Smooth muscle cell (in vitro differentiated cells): ENCODE measurements at regions not wholly inside any gene's neighbourhood (a gene's known extent, or its start where the extent isn't known, plus 50 kb on each side); places are given as distances from the start of the nearest gene placed in this dataset.
"Not testable (repeated sequence)": the region's sequence is repeated elsewhere in the genome, so short reads cannot be mapped to it uniquely, and the experiment has no call there.

ENCODE experiments used
- DNase-seq: peaks from one replicate; lab custom pipeline; 2025; ENCODE audit not compliant: unreplicated experiment; lab: John Stamatoyannopoulos, UW
- H2AFZ ChIP-seq: fragments of 200-600 bp; sonication (generic); 2 replicates; pipeline ENCODE4 v1.6.0; 2016; ENCODE audit warnings: antibody characterized with exemption, low read depth, mild to moderate bottlenecking
- H3F3A ChIP-seq: fragments of 200-600 bp; sonication (generic); 2 replicates; pipeline ENCODE4 v1.6.0; 2017; ENCODE audit warnings: antibody characterized with exemption, low read depth
- H3K27ac ChIP-seq: fragments of 200-600 bp; sonication (generic); 2 replicates; pipeline ENCODE4 v1.5.1; 2016; ENCODE audit warnings: low read depth, mild to moderate bottlenecking
- H3K27me3 ChIP-seq: fragments of 200-600 bp; sonication (generic); 2 replicates; pipeline ENCODE4 v1.6.1; 2016; ENCODE audit warnings: low read depth, mild to moderate bottlenecking
- H3K36me3 ChIP-seq: fragments of 200-600 bp; sonication (generic); 2 replicates; pipeline ENCODE4 v1.5.1; 2016; ENCODE audit warnings: low read depth
- H3K4me1 ChIP-seq: fragments of 200-600 bp; sonication (generic); 2 replicates; pipeline ENCODE4 v1.5.1; 2016; ENCODE audit warnings: low read depth
- H3K4me2 ChIP-seq: fragments of 200-600 bp; sonication (generic); 2 replicates; pipeline ENCODE4 v1.6.0; 2016; ENCODE audit warnings: mild to moderate bottlenecking
- H3K4me3 ChIP-seq: fragments of 200-600 bp; sonication (generic); 2 replicates; pipeline ENCODE4 v1.5.1; 2016; ENCODE audit warnings: mild to moderate bottlenecking
- H3K79me2 ChIP-seq: fragments of 200-600 bp; sonication (generic); 2 replicates; pipeline ENCODE4 v1.6.0; 2016; ENCODE audit warnings: low read depth, mild to moderate bottlenecking
- H3K9ac ChIP-seq: fragments of 200-600 bp; sonication (generic); 2 replicates; pipeline ENCODE4 v1.6.0; 2016; ENCODE audit warnings: low read depth
- H3K9me3 ChIP-seq: fragments of 200-600 bp; sonication (generic); replicated peaks from 2 replicates; pipeline ENCODE4 v1.5.1; 2016; ENCODE audit warnings: low read depth
- H4K20me1 ChIP-seq: fragments of 200-600 bp; sonication (generic); 2 replicates; pipeline ENCODE4 v1.6.0; 2016; ENCODE audit warnings: low read depth
- CTCF ChIP-seq: fragments of 200-600 bp; sonication (generic); IDR thresholded peaks from 2 replicates; pipeline ENCODE4 v1.5.1; 2017; ENCODE audit warnings: borderline replicate concordance, mild to moderate bottlenecking, antibody characterized with exemption; ENCODE audit not compliant: insufficient read depth, poor library complexity, severe bottlenecking
- WGBS: methylation state at CpG from one replicate; pipeline ENCODE4 v1.1.7; 2016; ENCODE audit warnings: low lambda C conversion rate; 5-methylcytosine and 5-hydroxymethylcytosine counted together

GRCh38 chr12:131278451-131279115, 324.9 kb downstream of the ADGRD1 start:
- 91% methylated on average over 20 of the region's 22 CpGs for WGBS

GRCh38 chr12:131279281-131279921, 325.7 kb downstream of the ADGRD1 start:
- DNase-seq = no peak
- TF ChIP-seq CTCF = no peak
- no peak overlapping the region for H2AFZ ChIP-seq
- no peak overlapping the region for H3K4me3 ChIP-seq
- H4K20me1 ChIP-seq = no peaks in the 10 kb centered on the region
- WGBS = 83% methylated on average over 13 of the region's 13 CpGs
- no peaks in the 10 kb centered on the region for H3K79me2 ChIP-seq
- H3K36me3 ChIP-seq = no peaks in the 10 kb centered on the region
- H3K9me3 ChIP-seq = no peaks in the 10 kb centered on the region
- H3F3A ChIP-seq = no peaks in the 10 kb centered on the region
- H3K4me1 ChIP-seq = no peaks in the 10 kb centered on the region
- no peak overlapping the region for H3K9ac ChIP-seq
- no peak overlapping the region for H3K4me2 ChIP-seq
- H3K27ac ChIP-seq = no peak overlapping the region
- no peaks in the 10 kb centered on the region for H3K27me3 ChIP-seq

More at GRCh38 chr12:131278451-131279115, 324.9 kb downstream of the ADGRD1 start:
- not testable (repeated sequence) for H3K4me2 ChIP-seq, H3K4me1 ChIP-seq, DNase-seq, H3K36me3 ChIP-seq, H3K9me3 ChIP-seq, H4K20me1 ChIP-seq, H3K4me3 ChIP-seq, H2AFZ ChIP-seq, H3K27me3 ChIP-seq, H3K27ac ChIP-seq, H3F3A ChIP-seq, H3K79me2 ChIP-seq, H3K9ac ChIP-seq

- Histone ChIP-seq H3K36me3 (no peaks in the 10 kb centered on the region), H4K20me1 (no peaks in the 10 kb centered on the region)
- DNase-seq = no peak
These were observed 326.7 kb downstream of the ADGRD1 start for GRCh38 chr12:131280426-131280825.

GRCh38 chr12:131281016-131281415, 327.3 kb downstream of the ADGRD1 start:
- H3K4me3 ChIP-seq = no peak overlapping the region
- H4K20me1 ChIP-seq = no peaks in the 10 kb centered on the region
- TF ChIP-seq CTCF = no peak
- no peak overlapping the region for H3K4me2 ChIP-seq
- no peak overlapping the region for H3K27ac ChIP-seq
- DNase-seq = no peak
- no peaks in the 10 kb centered on the region for H3F3A ChIP-seq
- H3K9ac ChIP-seq = no peak overlapping the region
- no peaks in the 10 kb centered on the region for H3K36me3 ChIP-seq
- no peaks in the 10 kb centered on the region for H3K9me3 ChIP-seq
- WGBS = 86% methylated on average over 11 of the region's 11 CpGs
- H3K27me3 ChIP-seq = no peaks in the 10 kb centered on the region
- no peak overlapping the region for H2AFZ ChIP-seq
- no peaks in the 10 kb centered on the region for H3K4me1 ChIP-seq
- no peaks in the 10 kb centered on the region for H3K79me2 ChIP-seq

More at GRCh38 chr12:131280426-131280825, 326.7 kb downstream of the ADGRD1 start:
- Histone ChIP-seq H3K4me2 (no peak overlapping the region), H3K27me3 (no peaks in the 10 kb centered on the region), H3K79me2 (no peaks in the 10 kb centered on the region), H3K9ac (no peak overlapping the region), H2AFZ (no peak overlapping the region), H3F3A (no peaks in the 10 kb centered on the region), H3K4me1 (no peaks in the 10 kb centered on the region), H3K27ac (no peak overlapping the region), H3K4me3 (no peak overlapping the region), H3K9me3 (no peaks in the 10 kb centered on the region)
- WGBS = 87% methylated on average over 9 of the region's 9 CpGs
- no peak for TF ChIP-seq CTCF
